Fibroblast of lung (primary cell): ENCODE measurements at regions not wholly inside any gene's neighbourhood (a gene's known extent, or its start where the extent isn't known, plus 50 kb on each side); places are given as distances from the start of the nearest gene placed in this dataset.

Experiments
- CTCF ChIP-seq, 2 donors: IDR thresholded peaks in 1 of 2; conservative IDR thresholded peaks in 1 of 2; 1 replicate in 1 of 2; 2 replicates in 1 of 2; pipeline ENCODE4 v1.5.1; 2011 to 2012; ENCODE audit warnings: low read length in 2 of 2, control low read depth in 1 of 2, inconsistent platforms in 1 of 2, low read depth in 1 of 2, mild to moderate bottlenecking in 1 of 2
- EZH2 ChIP-seq: IDR thresholded peaks from 2 replicates; pipeline ENCODE4 v1.5.1; 2012; ENCODE audit warnings: low read length, control low read depth, mild to moderate bottlenecking; ENCODE audit errors: missing control alignments

GRCh38 chr9:106745457-106745856 is 117.5 kb upstream of the ZNF462 start:
- TF ChIP-seq CTCF (conservative IDR thresholded peaks at IDR 0.05 in 1 of 2, IDR thresholded peaks at IDR 0.05 in 1 of 2; ENCODE audit: low read depth in 1 of 2, low read length in 2 of 2) = no peak
- TF ChIP-seq EZH2 = no peak
